ENCODE measurements at regions not wholly inside any gene's neighbourhood (a gene's known extent, or its start where the extent isn't known, plus 50 kb on each side); places are given as distances from the start of the nearest gene placed in this dataset.

GRCh38 chr2:8003462-8004075 is 678.3 kb upstream of the ID2 start:
- Histone ChIP-seq H3K36me3 (ENCODE audit: insufficient read depth, low read length, poor library complexity, severe bottlenecking) (no peaks in the 10 kb centered on the region), H3K4me1 (ENCODE audit: insufficient read depth, low read length, poor library complexity, severe bottlenecking) (peaks cover 18% of the 10 kb centered on the region), H3K27me3 (replicated peaks; ENCODE audit: insufficient read depth, low read depth, low read length, poor library complexity) (no peaks in the 10 kb centered on the region), H3K4me3 (ENCODE audit: low read depth, low read length, poor library complexity, severe bottlenecking) (no peak overlapping the region), H3K27ac (ENCODE audit: low read depth, low read length, poor library complexity, severe bottlenecking) (no peak overlapping the region), H3K9me3 (ENCODE audit: low read depth, low read length, poor library complexity, severe bottlenecking) (no peaks in the 10 kb centered on the region)
- BruUV-seq (replicated peaks), result no TSS peak
- POLR2A ChIA-PET (ENCODE audit: low non-redundant PET), result interaction anchor here (0.6 kb wide), 1 partner anchor 148 kb away, joined by 4 read pairs; no protein-coding TSS in a partner anchor
- no peak for TF ChIP-seq EZH2 (IDR thresholded peaks at IDR 0.05; ENCODE audit: borderline replicate concordance, low read depth, low read length, poor library complexity, severe bottlenecking)
- TF ChIP-seq CTCF (conservative IDR thresholded peaks at IDR 0.05; ENCODE audit: low read depth, low read length), result no peak
- intact Hi-C loops (cut with micrococcal nuclease; ENCODE audit: unreplicated experiment), result no loop called here
- peak; percentile 54 for DNase-seq (ENCODE audit: low spot score)
- CTCF ChIA-PET, result no interaction called here

- H3K4me1 ChIP-seq (ENCODE audit: insufficient read depth, low read length, poor library complexity, severe bottlenecking), result peaks cover 25% of the 10 kb centered on the region
- POLR2A ChIA-PET (ENCODE audit: low non-redundant PET), result interaction anchor here (0.6 to 0.7 kb wide), 2 partner anchors 23 to 845 kb away, joined by 3 read pairs; no protein-coding TSS in a partner anchor
- H3K27me3 ChIP-seq (replicated peaks; ENCODE audit: insufficient read depth, low read depth, low read length, poor library complexity), result no peaks in the 10 kb centered on the region
- CTCF ChIA-PET, result no interaction called here
- intact Hi-C loops (cut with micrococcal nuclease; ENCODE audit: unreplicated experiment), result no loop called here
- TF ChIP-seq EZH2 (IDR thresholded peaks at IDR 0.05; ENCODE audit: borderline replicate concordance, low read depth, low read length, poor library complexity, severe bottlenecking) (no peak), CTCF (conservative IDR thresholded peaks at IDR 0.05; ENCODE audit: low read depth, low read length) (no peak)
- H3K9me3 ChIP-seq (ENCODE audit: low read depth, low read length, poor library complexity, severe bottlenecking), result no peaks in the 10 kb centered on the region
- no peak overlapping the region for H3K27ac ChIP-seq (ENCODE audit: low read depth, low read length, poor library complexity, severe bottlenecking)
- DNase-seq (ENCODE audit: low spot score), result peak; percentile 53
- H3K36me3 ChIP-seq (ENCODE audit: insufficient read depth, low read length, poor library complexity, severe bottlenecking), result no peaks in the 10 kb centered on the region
- BruUV-seq (replicated peaks), result no TSS peak
- no peak overlapping the region for H3K4me3 ChIP-seq (ENCODE audit: low read depth, low read length, poor library complexity, severe bottlenecking)
Observed at GRCh38 chr2:8004250-8004681, 677.6 kb upstream of the ID2 start.

- no TSS peak for BruUV-seq (replicated peaks)
- POLR2A ChIA-PET (ENCODE audit: low non-redundant PET), result no interaction called here
- peaks cover 25% of the 10 kb centered on the region for H3K4me1 ChIP-seq (ENCODE audit: insufficient read depth, low read length, poor library complexity, severe bottlenecking)
- intact Hi-C loops (cut with micrococcal nuclease; ENCODE audit: unreplicated experiment), result no loop called here
- H3K9me3 ChIP-seq (ENCODE audit: low read depth, low read length, poor library complexity, severe bottlenecking), result no peaks in the 10 kb centered on the region
- H3K27ac ChIP-seq (ENCODE audit: low read depth, low read length, poor library complexity, severe bottlenecking), result no peak overlapping the region
- DNase-seq (ENCODE audit: low spot score), result no peak
- no peak overlapping the region for H3K4me3 ChIP-seq (ENCODE audit: low read depth, low read length, poor library complexity, severe bottlenecking)
- no peaks in the 10 kb centered on the region for H3K27me3 ChIP-seq (replicated peaks; ENCODE audit: insufficient read depth, low read depth, low read length, poor library complexity)
- CTCF ChIA-PET, result no interaction called here
- no peaks in the 10 kb centered on the region for H3K36me3 ChIP-seq (ENCODE audit: insufficient read depth, low read length, poor library complexity, severe bottlenecking)
- TF ChIP-seq EZH2 (IDR thresholded peaks at IDR 0.05; ENCODE audit: borderline replicate concordance, low read depth, low read length, poor library complexity, severe bottlenecking), result no peak
- TF ChIP-seq CTCF (conservative IDR thresholded peaks at IDR 0.05; ENCODE audit: low read depth, low read length), result no peak
Observed at GRCh38 chr2:8006181-8006580, 675.7 kb upstream of the ID2 start.
